ENCODE measurements at regions not wholly inside any gene's neighbourhood (a gene's known extent, or its start where the extent isn't known, plus 50 kb on each side); places are given as distances from the start of the nearest gene placed in this dataset.

- Mint-ChIP-seq H3K27ac (no peak overlapping the region), H3K36me3 (no peaks in the 10 kb centered on the region)
Observed at GRCh38 chr3:27990837-27991236, 250.6 kb upstream of the CMC1 start.

DNA sequence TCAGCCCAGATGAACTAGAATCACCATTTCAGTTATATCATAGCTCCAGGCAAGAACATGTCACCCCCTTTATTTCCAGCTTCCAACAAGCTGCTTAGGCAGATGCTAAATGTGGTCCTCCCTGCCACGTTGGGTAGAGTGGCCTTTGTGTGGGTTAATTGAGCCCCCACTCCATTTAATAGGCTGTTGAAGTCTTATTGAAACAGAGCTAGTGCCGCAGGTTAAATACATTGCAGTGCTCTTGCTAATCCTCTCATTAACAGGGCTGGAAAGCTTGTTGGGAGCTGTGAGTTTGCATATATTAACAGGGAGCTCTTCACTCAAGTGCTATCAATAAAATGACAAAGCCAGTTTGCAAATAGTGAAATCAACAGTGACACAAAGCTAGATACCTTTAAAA lies 248.4 kb upstream of the CMC1 start:
- peak; percentile 89 for DNase-seq (ENCODE audit: low spot score)
- H3K4me1 ChIP-seq, result peaks cover 23% of the 10 kb centered on the region
- Mint-ChIP-seq H3K36me3 (no peaks in the 10 kb centered on the region), H3K9me3 (peaks cover 2% of the 10 kb centered on the region), H3K27ac (no peak overlapping the region), H3K4me1 (no peaks in the 10 kb centered on the region), H3K4me3 (no peak overlapping the region), H3K27me3 (ENCODE audit: insufficient read depth, low read depth) (peaks cover 2% of the 10 kb centered on the region)
- H3K9ac ChIP-seq, result no peak overlapping the region
- H3K9me3 ChIP-seq (ENCODE audit: low read depth), result no peaks in the 10 kb centered on the region
- no peak for TF ChIP-seq EZH2 (IDR thresholded peaks at IDR 0.05)
- TF ChIP-seq, protein P1, sequence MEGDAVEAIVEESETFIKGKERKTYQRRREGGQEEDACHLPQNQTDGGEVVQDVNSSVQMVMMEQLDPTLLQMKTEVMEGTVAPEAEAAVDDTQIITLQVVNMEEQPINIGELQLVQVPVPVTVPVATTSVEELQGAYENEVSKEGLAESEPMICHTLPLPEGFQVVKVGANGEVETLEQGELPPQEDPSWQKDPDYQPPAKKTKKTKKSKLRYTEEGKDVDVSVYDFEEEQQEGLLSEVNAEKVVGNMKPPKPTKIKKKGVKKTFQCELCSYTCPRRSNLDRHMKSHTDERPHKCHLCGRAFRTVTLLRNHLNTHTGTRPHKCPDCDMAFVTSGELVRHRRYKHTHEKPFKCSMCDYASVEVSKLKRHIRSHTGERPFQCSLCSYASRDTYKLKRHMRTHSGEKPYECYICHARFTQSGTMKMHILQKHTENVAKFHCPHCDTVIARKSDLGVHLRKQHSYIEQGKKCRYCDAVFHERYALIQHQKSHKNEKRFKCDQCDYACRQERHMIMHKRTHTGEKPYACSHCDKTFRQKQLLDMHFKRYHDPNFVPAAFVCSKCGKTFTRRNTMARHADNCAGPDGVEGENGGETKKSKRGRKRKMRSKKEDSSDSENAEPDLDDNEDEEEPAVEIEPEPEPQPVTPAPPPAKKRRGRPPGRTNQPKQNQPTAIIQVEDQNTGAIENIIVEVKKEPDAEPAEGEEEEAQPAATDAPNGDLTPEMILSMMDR (IDR thresholded peaks at IDR 0.05), result no peak
- TF ChIP-seq EZH2phosphoT487 (IDR thresholded peaks at IDR 0.05), result peak; percentile 88
- no peak overlapping the region for H2AFZ ChIP-seq (replicated peaks)
- no peaks in the 10 kb centered on the region for H3K27me3 ChIP-seq
- H3K4me2 ChIP-seq, result peak overlapping the region; percentile 51
- no peak overlapping the region for H3K4me3 ChIP-seq
- no peaks in the 10 kb centered on the region for H4K20me1 ChIP-seq (ENCODE audit: low read depth)
- H3K27ac ChIP-seq, result no peak overlapping the region
- H3K79me2 ChIP-seq (ENCODE audit: low read depth), result no peaks in the 10 kb centered on the region
- H3F3A ChIP-seq (ENCODE audit: low read depth), result peaks cover 22% of the 10 kb centered on the region
- no peaks in the 10 kb centered on the region for H3K36me3 ChIP-seq

More at GRCh38 chr3:27990837-27991236, 250.6 kb upstream of the CMC1 start:
- H3K9ac ChIP-seq, result no peak overlapping the region
- no peaks in the 10 kb centered on the region for H3K79me2 ChIP-seq (ENCODE audit: low read depth)
- no peak overlapping the region for H3K4me2 ChIP-seq
- H3K27me3 ChIP-seq, result no peaks in the 10 kb centered on the region
- TF ChIP-seq EZH2phosphoT487 (IDR thresholded peaks at IDR 0.05), result no peak
- no peak for TF ChIP-seq EZH2 (IDR thresholded peaks at IDR 0.05)
- TF ChIP-seq, protein P1 (IDR thresholded peaks at IDR 0.05), result no peak
- Mint-ChIP-seq H3K27me3 (ENCODE audit: insufficient read depth, low read depth) (peaks cover 2% of the 10 kb centered on the region), H3K9me3 (no peaks in the 10 kb centered on the region), H3K4me3 (no peak overlapping the region), H3K4me1 (peaks cover 1% of the 10 kb centered on the region)
- no peaks in the 10 kb centered on the region for H4K20me1 ChIP-seq (ENCODE audit: low read depth)
- no peaks in the 10 kb centered on the region for H3K9me3 ChIP-seq (ENCODE audit: low read depth)
- peaks cover 28% of the 10 kb centered on the region for H3F3A ChIP-seq (ENCODE audit: low read depth)
- no peak for DNase-seq (ENCODE audit: low spot score)
- H3K4me1 ChIP-seq, result peaks cover 33% of the 10 kb centered on the region
- H3K27ac ChIP-seq, result no peak overlapping the region
- H3K36me3 ChIP-seq, result no peaks in the 10 kb centered on the region
- H3K4me3 ChIP-seq, result no peak overlapping the region
- no peak overlapping the region for H2AFZ ChIP-seq (replicated peaks)

GRCh38 chr3:28000608-28001007 lies 240.8 kb upstream of the CMC1 start:
- no peak overlapping the region for H3K4me3 ChIP-seq
- TF ChIP-seq EZH2 (IDR thresholded peaks at IDR 0.05), result no peak
- TF ChIP-seq EZH2phosphoT487 (IDR thresholded peaks at IDR 0.05), result no peak
- TF ChIP-seq, protein P1 (IDR thresholded peaks at IDR 0.05), result no peak
- H3K27ac Mint-ChIP-seq, result no peak overlapping the region

More at GRCh38 chr3:28000608-28001007, 240.8 kb upstream of the CMC1 start:
- Histone ChIP-seq H3K79me2 (ENCODE audit: low read depth) (no peaks in the 10 kb centered on the region), H3K4me2 (no peak overlapping the region), H3K27ac (no peak overlapping the region), H2AFZ (replicated peaks) (no peak overlapping the region), H3K9me3 (ENCODE audit: low read depth) (no peaks in the 10 kb centered on the region), H3K9ac (no peak overlapping the region), H3K4me1 (no peaks in the 10 kb centered on the region), H3K27me3 (no peaks in the 10 kb centered on the region), H4K20me1 (ENCODE audit: low read depth) (no peaks in the 10 kb centered on the region), H3K36me3 (no peaks in the 10 kb centered on the region), H3F3A (ENCODE audit: low read depth) (no peaks in the 10 kb centered on the region)
- no peaks in the 10 kb centered on the region for H3K36me3 Mint-ChIP-seq
- no peak for DNase-seq (ENCODE audit: low spot score)
- H3K27me3 Mint-ChIP-seq (ENCODE audit: insufficient read depth, low read depth), result peaks cover 2% of the 10 kb centered on the region
- peaks cover 14% of the 10 kb centered on the region for H3K9me3 Mint-ChIP-seq
- no peaks in the 10 kb centered on the region for H3K4me1 Mint-ChIP-seq
- H3K4me3 Mint-ChIP-seq, result no peak overlapping the region
